MM.1S (cell line): ENCODE measurements at regions not wholly inside any gene's neighbourhood (a gene's known extent, or its start where the extent isn't known, plus 50 kb on each side); places are given as distances from the start of the nearest gene placed in this dataset.

ENCODE experiments used
- DNase-seq: peaks from one replicate; pipeline ENCODE4 v3.0.0-alpha.2; 2015
- H2AFZ ChIP-seq: fragments of 300-600 bp; sonication (generic); 2 replicates; pipeline ENCODE4 v1.6.0; 2016; ENCODE audit warnings: antibody characterized with exemption, low read length
- H3F3A ChIP-seq: fragments of 300-600 bp; sonication (generic); 2 replicates; pipeline ENCODE4 v1.6.1; 2016; ENCODE audit warnings: mild to moderate bottlenecking, antibody characterized with exemption, low read length, moderate library complexity, mixed read lengths; ENCODE audit not compliant: insufficient read depth
- H3K27ac ChIP-seq: fragments of 300-600 bp; sonication (generic); 2 replicates; pipeline ENCODE4 v1.5.1; 2016; ENCODE audit warnings: mild to moderate bottlenecking, low read length
- H3K27me3 ChIP-seq: fragments of 300-600 bp; sonication (generic); replicated peaks from 2 replicates; pipeline ENCODE4 v1.6.0; 2016; ENCODE audit warnings: low read length; ENCODE audit not compliant: insufficient read depth
- H3K36me3 ChIP-seq: fragments of 300-600 bp; sonication (generic); replicated peaks from 2 replicates; pipeline ENCODE4 v1.6.1; 2016; ENCODE audit warnings: mild to moderate bottlenecking, low read length, mixed read lengths; ENCODE audit not compliant: insufficient read depth
- H3K4me1 ChIP-seq: fragments of 300-600 bp; sonication (generic); 2 replicates; pipeline ENCODE4 v1.6.1; 2016; ENCODE audit warnings: low read length, mixed read lengths
- H3K4me2 ChIP-seq: fragments of 300-600 bp; sonication (generic); 2 replicates; pipeline ENCODE4 v1.6.0; 2016; ENCODE audit warnings: low read depth, low read length
- H3K4me3 ChIP-seq: fragments of 300-600 bp; sonication (generic); 2 replicates; pipeline ENCODE4 v1.5.1; 2016; ENCODE audit warnings: low read length, mixed read lengths
- H3K79me2 ChIP-seq: fragments of 300-600 bp; sonication (generic); 2 replicates; pipeline ENCODE4 v1.6.1; 2016; ENCODE audit warnings: mixed run types, low read length, mixed read lengths
- H3K9ac ChIP-seq: fragments of 300-600 bp; sonication (generic); 2 replicates; pipeline ENCODE4 v1.6.1; 2016; ENCODE audit warnings: low read length, mixed read lengths
- H3K9me2 ChIP-seq: fragments of 300-600 bp; sonication (generic); replicated peaks from 2 replicates; pipeline ENCODE4 v1.6.1; 2016; ENCODE audit warnings: mild to moderate bottlenecking, low read length, mixed read lengths; ENCODE audit not compliant: insufficient read depth
- H3K9me3 ChIP-seq: fragments of 300-600 bp; sonication (generic); replicated peaks from 2 replicates; pipeline ENCODE4 v1.6.1; 2016; ENCODE audit warnings: mild to moderate bottlenecking, low read length, mixed read lengths; ENCODE audit not compliant: insufficient read depth
- H4K20me1 ChIP-seq: fragments of 300-600 bp; sonication (generic); 2 replicates; pipeline ENCODE4 v1.6.1; 2016; ENCODE audit warnings: mild to moderate bottlenecking, low read length, moderate library complexity, mixed read lengths; ENCODE audit not compliant: insufficient read depth
- EZH2 ChIP-seq: fragments of 300-600 bp; sonication (generic); optimal IDR thresholded peaks from 2 replicates; pipeline ENCODE3; 2017; ENCODE audit warnings: low read depth, mild to moderate bottlenecking, antibody characterized with exemption, low read length, mixed read lengths
- EZH2phosphoT487 ChIP-seq: fragments of 300-600 bp; sonication (generic); IDR thresholded peaks from 2 replicates; pipeline ENCODE4 v1.6.1; 2018; ENCODE audit warnings: antibody characterized with exemption, low read length
- TF ChIP-seq, protein P1 (sequence below): fragments of 300-600 bp; sonication (generic); IDR thresholded peaks from 2 replicates; pipeline ENCODE4 v1.5.1; 2016; ENCODE audit warnings: antibody characterized with exemption, low read length, mixed read lengths

DNA sequence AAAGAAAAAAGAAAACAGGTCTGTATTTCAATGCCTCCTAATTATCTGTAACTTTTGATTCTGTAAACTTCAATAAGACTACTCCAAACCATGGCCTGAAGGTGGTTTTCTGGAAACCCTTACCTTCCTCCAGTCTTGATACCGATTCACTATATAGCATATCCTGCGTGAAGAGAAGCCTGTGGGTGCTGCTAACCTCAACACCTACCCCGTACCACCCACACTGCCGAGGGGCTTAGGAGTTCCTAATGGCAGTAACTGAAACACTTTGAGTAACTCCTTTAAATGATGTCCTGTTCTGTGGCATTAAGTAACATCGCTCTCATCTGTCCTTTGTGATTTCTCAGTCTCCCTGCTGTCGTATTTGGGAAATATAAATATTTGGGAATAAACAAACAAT lies 104.5 kb upstream of the CARMIL1 start:
- Histone ChIP-seq H3K4me2 (no peak overlapping the region), H3K4me1 (peaks cover 58% of the 10 kb centered on the region)

DNA sequence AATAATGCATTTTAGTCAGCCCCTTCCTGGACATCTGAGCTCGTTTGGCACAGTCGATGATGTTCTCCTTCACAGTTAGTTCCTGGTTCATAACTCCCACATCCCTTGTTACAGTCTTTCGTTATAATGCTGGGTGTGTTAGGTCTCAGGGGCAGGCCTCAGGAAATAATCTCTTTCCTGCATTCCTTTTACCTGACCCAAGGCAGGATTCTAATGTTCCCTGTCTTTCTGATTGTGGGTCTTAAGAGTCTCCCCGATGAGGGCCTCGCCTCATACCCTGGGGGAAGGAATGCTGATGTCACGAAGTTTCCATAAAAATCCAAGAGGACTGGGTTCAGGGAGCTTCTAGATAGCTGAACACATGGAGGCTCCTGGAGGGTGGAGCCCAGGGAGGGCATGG lies 104.0 kb upstream of the CARMIL1 start:
- peaks cover 54% of the 10 kb centered on the region for H3K4me1 ChIP-seq
- H3F3A ChIP-seq, result peaks cover 27% of the 10 kb centered on the region
- no peak overlapping the region for H2AFZ ChIP-seq
- no peak overlapping the region for H3K27ac ChIP-seq
- no peak for DNase-seq
- H3K36me3 ChIP-seq, result no peaks in the 10 kb centered on the region
- H3K4me3 ChIP-seq, result no peak overlapping the region
- no peaks in the 10 kb centered on the region for H3K9me2 ChIP-seq
- no peaks in the 10 kb centered on the region for H3K79me2 ChIP-seq
- no peaks in the 10 kb centered on the region for H3K27me3 ChIP-seq
- H4K20me1 ChIP-seq, result no peaks in the 10 kb centered on the region
- H3K9me3 ChIP-seq, result no peaks in the 10 kb centered on the region
- no peak overlapping the region for H3K4me2 ChIP-seq
- TF ChIP-seq, protein P1, sequence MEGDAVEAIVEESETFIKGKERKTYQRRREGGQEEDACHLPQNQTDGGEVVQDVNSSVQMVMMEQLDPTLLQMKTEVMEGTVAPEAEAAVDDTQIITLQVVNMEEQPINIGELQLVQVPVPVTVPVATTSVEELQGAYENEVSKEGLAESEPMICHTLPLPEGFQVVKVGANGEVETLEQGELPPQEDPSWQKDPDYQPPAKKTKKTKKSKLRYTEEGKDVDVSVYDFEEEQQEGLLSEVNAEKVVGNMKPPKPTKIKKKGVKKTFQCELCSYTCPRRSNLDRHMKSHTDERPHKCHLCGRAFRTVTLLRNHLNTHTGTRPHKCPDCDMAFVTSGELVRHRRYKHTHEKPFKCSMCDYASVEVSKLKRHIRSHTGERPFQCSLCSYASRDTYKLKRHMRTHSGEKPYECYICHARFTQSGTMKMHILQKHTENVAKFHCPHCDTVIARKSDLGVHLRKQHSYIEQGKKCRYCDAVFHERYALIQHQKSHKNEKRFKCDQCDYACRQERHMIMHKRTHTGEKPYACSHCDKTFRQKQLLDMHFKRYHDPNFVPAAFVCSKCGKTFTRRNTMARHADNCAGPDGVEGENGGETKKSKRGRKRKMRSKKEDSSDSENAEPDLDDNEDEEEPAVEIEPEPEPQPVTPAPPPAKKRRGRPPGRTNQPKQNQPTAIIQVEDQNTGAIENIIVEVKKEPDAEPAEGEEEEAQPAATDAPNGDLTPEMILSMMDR, result no peak
- no peak for TF ChIP-seq EZH2phosphoT487
- H3K9ac ChIP-seq, result no peak overlapping the region

More for the DNA sequence above, 104.5 kb upstream of the CARMIL1 start:
- no peaks in the 10 kb centered on the region for H3K36me3 ChIP-seq
- no peaks in the 10 kb centered on the region for H3K27me3 ChIP-seq
- H4K20me1 ChIP-seq, result no peaks in the 10 kb centered on the region
- H3K9me2 ChIP-seq, result no peaks in the 10 kb centered on the region
- H3K79me2 ChIP-seq, result no peaks in the 10 kb centered on the region
- H3K27ac ChIP-seq, result no peak overlapping the region
- TF ChIP-seq EZH2 (no peak), EZH2phosphoT487 (no peak)
- TF ChIP-seq, protein P1, result no peak
- H3K9ac ChIP-seq, result no peak overlapping the region
- no peak overlapping the region for H2AFZ ChIP-seq
- DNase-seq, result no peak
- peaks cover 27% of the 10 kb centered on the region for H3F3A ChIP-seq
- H3K9me3 ChIP-seq, result no peaks in the 10 kb centered on the region
- H3K4me3 ChIP-seq, result no peak overlapping the region

DNA sequence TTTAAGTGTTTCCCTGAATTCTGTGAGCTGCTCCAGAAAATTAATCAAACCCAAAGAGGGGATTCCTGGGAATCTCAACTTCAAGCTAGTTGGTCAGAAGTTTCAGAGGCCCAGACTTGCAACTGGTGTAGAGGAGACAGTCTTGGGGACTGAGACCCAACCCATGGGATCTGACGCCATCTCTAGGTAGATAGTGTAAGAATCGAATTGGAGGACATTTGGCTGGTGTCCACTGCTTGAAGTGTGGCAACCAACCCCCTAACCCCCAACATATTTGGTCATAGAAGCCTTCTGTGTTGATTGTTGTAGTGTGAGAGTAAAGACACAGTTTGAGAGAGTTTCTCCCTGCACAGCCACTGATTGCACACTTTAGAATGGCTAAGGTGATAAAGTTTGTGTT lies 103.5 kb upstream of the CARMIL1 start:
- Histone ChIP-seq H3K9me2 (no peaks in the 10 kb centered on the region), H4K20me1 (no peaks in the 10 kb centered on the region), H3F3A (peaks cover 27% of the 10 kb centered on the region), H2AFZ (no peak overlapping the region), H3K36me3 (no peaks in the 10 kb centered on the region), H3K27ac (no peak overlapping the region), H3K9me3 (no peaks in the 10 kb centered on the region), H3K4me3 (no peak overlapping the region), H3K4me2 (no peak overlapping the region), H3K9ac (no peak overlapping the region), H3K79me2 (no peaks in the 10 kb centered on the region), H3K27me3 (no peaks in the 10 kb centered on the region), H3K4me1 (peaks cover 49% of the 10 kb centered on the region)
- TF ChIP-seq, protein P1, result peak; percentile 17; the same call in 1 of the 2 replicates
- no peak for TF ChIP-seq EZH2
- no peak for TF ChIP-seq EZH2phosphoT487
- no peak for DNase-seq

DNA sequence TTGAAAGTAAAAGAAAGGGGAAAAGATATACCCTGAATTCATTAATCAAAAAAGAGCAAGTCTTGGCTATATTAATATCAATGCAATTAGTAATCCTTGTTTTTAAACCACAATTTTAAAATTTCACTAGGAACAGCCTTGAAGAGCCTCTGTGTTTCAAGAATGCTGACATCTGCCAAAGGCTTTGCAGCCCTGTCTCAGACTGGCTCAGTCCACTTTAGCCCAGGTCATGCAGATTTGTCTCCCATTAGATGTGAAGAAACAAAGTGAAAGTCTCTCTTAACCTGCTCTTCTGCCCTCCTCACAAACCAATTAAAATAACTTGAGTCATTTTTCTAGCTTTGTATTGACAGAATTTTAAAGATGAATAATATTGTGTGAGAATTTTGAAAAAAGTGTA lies 102.7 kb upstream of the CARMIL1 start:
- peak overlapping the region; percentile 37 for H3K4me2 ChIP-seq
- H3K4me3 ChIP-seq, result no peak overlapping the region
- no peaks in the 10 kb centered on the region for H3K27me3 ChIP-seq
- no peaks in the 10 kb centered on the region for H3K9me3 ChIP-seq
- peak overlapping the region; percentile 22; the same call in 1 of the 2 replicates for H3K27ac ChIP-seq
- peaks cover 44% of the 10 kb centered on the region for H3K4me1 ChIP-seq
- H3K79me2 ChIP-seq, result no peaks in the 10 kb centered on the region
- H2AFZ ChIP-seq, result no peak overlapping the region
- H3K9ac ChIP-seq, result peak overlapping the region; percentile 7; the same call in 1 of the 2 replicates
- peaks cover 27% of the 10 kb centered on the region for H3F3A ChIP-seq
- TF ChIP-seq, protein P1, result no peak
- no peak for TF ChIP-seq EZH2
- TF ChIP-seq EZH2phosphoT487, result no peak
- no peaks in the 10 kb centered on the region for H3K9me2 ChIP-seq
- no peaks in the 10 kb centered on the region for H4K20me1 ChIP-seq
- DNase-seq, result peak; percentile 74
- H3K36me3 ChIP-seq, result no peaks in the 10 kb centered on the region
